ENCODE measurements at regions not wholly inside any gene's neighbourhood (a gene's known extent, or its start where the extent isn't known, plus 50 kb on each side); places are given as distances from the start of the nearest gene placed in this dataset.
"Not testable (repeated sequence)": the region's sequence is repeated elsewhere in the genome, so short reads cannot be mapped to it uniquely, and the experiment has no call there.

GRCh38 chr10:45056806-45057205 is 56.1 kb downstream of the ZNF22 start:
- H3K4me1 ChIP-seq (ENCODE audit: control insufficient read depth, insufficient read depth, low read length); H3K9ac ChIP-seq (ENCODE audit: low read length); H3K36me3 ChIP-seq (ENCODE audit: control insufficient read depth, insufficient read depth, low read length, severe bottlenecking); DNase-seq (ENCODE audit: low read depth); H3K9me3 ChIP-seq (ENCODE audit: control insufficient read depth, low read length); H3K27me3 ChIP-seq (replicated peaks; ENCODE audit: control insufficient read depth, insufficient read depth, low read length); H3K4me3 ChIP-seq (ENCODE audit: low read length): not testable (repeated sequence)

GRCh38 chr10:45058580-45058979 is 57.9 kb downstream of the ZNF22 start:
- no peak overlapping the region for H3K4me3 ChIP-seq (ENCODE audit: low read length)
- peaks cover 4% of the 10 kb centered on the region for H3K4me1 ChIP-seq (ENCODE audit: control insufficient read depth, insufficient read depth, low read length)
- no peaks in the 10 kb centered on the region for H3K9me3 ChIP-seq (ENCODE audit: control insufficient read depth, low read length)
- no peak for DNase-seq (ENCODE audit: low read depth)
- no peaks in the 10 kb centered on the region for H3K36me3 ChIP-seq (ENCODE audit: control insufficient read depth, insufficient read depth, low read length, severe bottlenecking)
- no peak overlapping the region for H3K9ac ChIP-seq (ENCODE audit: low read length)
- no peaks in the 10 kb centered on the region for H3K27me3 ChIP-seq (replicated peaks; ENCODE audit: control insufficient read depth, insufficient read depth, low read length)

- H3K36me3 ChIP-seq (ENCODE audit: control insufficient read depth, insufficient read depth, low read length, severe bottlenecking) = no peaks in the 10 kb centered on the region
- no peak overlapping the region for H3K4me3 ChIP-seq (ENCODE audit: low read length)
- H3K27me3 ChIP-seq (replicated peaks; ENCODE audit: control insufficient read depth, insufficient read depth, low read length) = no peaks in the 10 kb centered on the region
- H3K9me3 ChIP-seq (ENCODE audit: control insufficient read depth, low read length) = no peaks in the 10 kb centered on the region
- H3K4me1 ChIP-seq (ENCODE audit: control insufficient read depth, insufficient read depth, low read length) = peaks cover 4% of the 10 kb centered on the region
- H3K9ac ChIP-seq (ENCODE audit: low read length) = no peak overlapping the region
- no peak for DNase-seq (ENCODE audit: low read depth)
Observed at GRCh38 chr10:45058992-45059561, 58.4 kb downstream of the ZNF22 start.

- Histone ChIP-seq H3K9me3 (ENCODE audit: control insufficient read depth, low read length) (no peaks in the 10 kb centered on the region), H3K9ac (ENCODE audit: low read length) (no peak overlapping the region), H3K36me3 (ENCODE audit: control insufficient read depth, insufficient read depth, low read length, severe bottlenecking) (no peaks in the 10 kb centered on the region), H3K4me3 (ENCODE audit: low read length) (no peak overlapping the region), H3K4me1 (ENCODE audit: control insufficient read depth, insufficient read depth, low read length) (peaks cover 4% of the 10 kb centered on the region), H3K27me3 (replicated peaks; ENCODE audit: control insufficient read depth, insufficient read depth, low read length) (no peaks in the 10 kb centered on the region)
- no peak for DNase-seq (ENCODE audit: low read depth)
Observed at GRCh38 chr10:45059632-45060031, 58.9 kb downstream of the ZNF22 start.

GRCh38 chr10:45061982-45062381 is 61.3 kb downstream of the ZNF22 start:
- Histone ChIP-seq H3K4me3 (ENCODE audit: low read length) (no peak overlapping the region), H3K36me3 (ENCODE audit: control insufficient read depth, insufficient read depth, low read length, severe bottlenecking) (no peaks in the 10 kb centered on the region), H3K9me3 (ENCODE audit: control insufficient read depth, low read length) (no peaks in the 10 kb centered on the region), H3K9ac (ENCODE audit: low read length) (no peak overlapping the region), H3K4me1 (ENCODE audit: control insufficient read depth, insufficient read depth, low read length) (peaks cover 4% of the 10 kb centered on the region), H3K27me3 (replicated peaks; ENCODE audit: control insufficient read depth, insufficient read depth, low read length) (no peaks in the 10 kb centered on the region)
- no peak for DNase-seq (ENCODE audit: low read depth)

- H3K9me3 ChIP-seq (ENCODE audit: control insufficient read depth, low read length) = no peaks in the 10 kb centered on the region
- peaks cover 4% of the 10 kb centered on the region for H3K4me1 ChIP-seq (ENCODE audit: control insufficient read depth, insufficient read depth, low read length)
- no peaks in the 10 kb centered on the region for H3K36me3 ChIP-seq (ENCODE audit: control insufficient read depth, insufficient read depth, low read length, severe bottlenecking)
- no peaks in the 10 kb centered on the region for H3K27me3 ChIP-seq (replicated peaks; ENCODE audit: control insufficient read depth, insufficient read depth, low read length)
- no peak for DNase-seq (ENCODE audit: low read depth)
- H3K4me3 ChIP-seq (ENCODE audit: low read length) = no peak overlapping the region
- no peak overlapping the region for H3K9ac ChIP-seq (ENCODE audit: low read length)
Observed at GRCh38 chr10:45063591-45064231, 63.0 kb downstream of the ZNF22 start.

- peaks cover 2% of the 10 kb centered on the region for H3K9me3 ChIP-seq (ENCODE audit: control insufficient read depth, low read length)
Observed at GRCh38 chr10:45064998-45065397, 64.3 kb downstream of the ZNF22 start.

GRCh38 chr10:45071043-45071813 is 70.5 kb downstream of the ZNF22 start:
- H3K9me3 ChIP-seq (ENCODE audit: control insufficient read depth, low read length) = peaks cover 2% of the 10 kb centered on the region

More at GRCh38 chr10:45064998-45065397, 64.3 kb downstream of the ZNF22 start:
- peaks cover 4% of the 10 kb centered on the region for H3K4me1 ChIP-seq (ENCODE audit: control insufficient read depth, insufficient read depth, low read length)
- H3K4me3 ChIP-seq (ENCODE audit: low read length) = no peak overlapping the region
- no peak overlapping the region for H3K9ac ChIP-seq (ENCODE audit: low read length)
- no peaks in the 10 kb centered on the region for H3K36me3 ChIP-seq (ENCODE audit: control insufficient read depth, insufficient read depth, low read length, severe bottlenecking)
- DNase-seq (ENCODE audit: low read depth) = no peak
- H3K27me3 ChIP-seq (replicated peaks; ENCODE audit: control insufficient read depth, insufficient read depth, low read length) = no peaks in the 10 kb centered on the region

GRCh38 chr10:45075216-45075615 is 74.5 kb downstream of the ZNF22 start:
- Histone ChIP-seq H3K9ac (ENCODE audit: low read length) (no peak overlapping the region), H3K4me3 (ENCODE audit: low read length) (no peak overlapping the region), H3K27me3 (replicated peaks; ENCODE audit: control insufficient read depth, insufficient read depth, low read length) (no peaks in the 10 kb centered on the region), H3K36me3 (ENCODE audit: control insufficient read depth, insufficient read depth, low read length, severe bottlenecking) (no peaks in the 10 kb centered on the region), H3K9me3 (ENCODE audit: control insufficient read depth, low read length) (no peaks in the 10 kb centered on the region), H3K4me1 (ENCODE audit: control insufficient read depth, insufficient read depth, low read length) (no peaks in the 10 kb centered on the region)
- no peak for DNase-seq (ENCODE audit: low read depth)

More at GRCh38 chr10:45071043-45071813, 70.5 kb downstream of the ZNF22 start:
- no peak for DNase-seq (ENCODE audit: low read depth)
- no peak overlapping the region for H3K9ac ChIP-seq (ENCODE audit: low read length)
- H3K4me3 ChIP-seq (ENCODE audit: low read length) = no peak overlapping the region
- H3K4me1 ChIP-seq (ENCODE audit: control insufficient read depth, insufficient read depth, low read length) = no peaks in the 10 kb centered on the region
- H3K27me3 ChIP-seq (replicated peaks; ENCODE audit: control insufficient read depth, insufficient read depth, low read length) = no peaks in the 10 kb centered on the region
- H3K36me3 ChIP-seq (ENCODE audit: control insufficient read depth, insufficient read depth, low read length, severe bottlenecking) = no peaks in the 10 kb centered on the region

GRCh38 chr10:45075826-45076380 is 75.2 kb downstream of the ZNF22 start:
- H3K36me3 ChIP-seq (ENCODE audit: control insufficient read depth, insufficient read depth, low read length, severe bottlenecking) = no peaks in the 10 kb centered on the region
- H3K4me3 ChIP-seq (ENCODE audit: low read length) = no peak overlapping the region
- H3K4me1 ChIP-seq (ENCODE audit: control insufficient read depth, insufficient read depth, low read length) = no peaks in the 10 kb centered on the region
- no peak overlapping the region for H3K9ac ChIP-seq (ENCODE audit: low read length)
- H3K9me3 ChIP-seq (ENCODE audit: control insufficient read depth, low read length) = no peaks in the 10 kb centered on the region
- DNase-seq (ENCODE audit: low read depth) = no peak
- no peaks in the 10 kb centered on the region for H3K27me3 ChIP-seq (replicated peaks; ENCODE audit: control insufficient read depth, insufficient read depth, low read length)

- no peaks in the 10 kb centered on the region for H3K9me3 ChIP-seq (ENCODE audit: control insufficient read depth, low read length)
- H3K9ac ChIP-seq (ENCODE audit: low read length) = no peak overlapping the region
- no peaks in the 10 kb centered on the region for H3K4me1 ChIP-seq (ENCODE audit: control insufficient read depth, insufficient read depth, low read length)
- H3K27me3 ChIP-seq (replicated peaks; ENCODE audit: control insufficient read depth, insufficient read depth, low read length) = no peaks in the 10 kb centered on the region
- no peak for DNase-seq (ENCODE audit: low read depth)
- H3K4me3 ChIP-seq (ENCODE audit: low read length) = no peak overlapping the region
- H3K36me3 ChIP-seq (ENCODE audit: control insufficient read depth, insufficient read depth, low read length, severe bottlenecking) = no peaks in the 10 kb centered on the region
Observed at GRCh38 chr10:45076891-45077290, 76.2 kb downstream of the ZNF22 start.

Measured in adipocyte (in vitro differentiated cells).